Kidney (tissue), 13 donors: ENCODE measurements at regions not wholly inside any gene's neighbourhood (a gene's known extent, or its start where the extent isn't known, plus 50 kb on each side); places are given as distances from the start of the nearest gene placed in this dataset.

Experiments
- DNase-seq, 5 donors: peaks; one replicate each; pipeline ENCODE4 v3.0.0-alpha.2; 2013 to 2020
- FAIRE-seq: peaks from 2 replicates; lab custom pipeline; 2012; peaks lifted over from hg19 to GRCh38; lab: Jason Lieb, UNC
- H3K27ac ChIP-seq, 2 donors: one replicate each; pipeline ENCODE4 v1.7.0; 2013; ENCODE audit warnings: low read depth in 2 of 2, low read length in 2 of 2, inconsistent platforms in 1 of 2
- H3K27me3 ChIP-seq: one replicate; pipeline ENCODE4 v1.7.1; 2013; ENCODE audit warnings: low read length, inconsistent platforms; ENCODE audit not compliant: control insufficient read depth, insufficient read depth
- H3K36me3 ChIP-seq, 3 donors: one replicate each; pipeline versions ENCODE4 v1.7.0 to v1.7.1; 2013; ENCODE audit warnings: low read length in 3 of 3, control low read depth in 1 of 3, inconsistent platforms in 1 of 3; ENCODE audit not compliant: insufficient read depth in 3 of 3, control insufficient read depth in 2 of 3
- H3K4me1 ChIP-seq, 3 donors: one replicate each; pipeline versions ENCODE4 v1.7.0 to v1.7.1; 2013; ENCODE audit warnings: low read length in 3 of 3, inconsistent platforms in 1 of 3, low read depth in 1 of 3; ENCODE audit not compliant: control insufficient read depth in 2 of 3, insufficient read depth in 2 of 3
- H3K4me3 ChIP-seq, 3 donors: one replicate each; pipeline versions ENCODE4 v1.7.0 to v1.8.1; 2013; ENCODE audit warnings: low read length in 3 of 3, control low read depth in 1 of 3, inconsistent platforms in 1 of 3
- H3K9ac ChIP-seq, 3 donors: one replicate each; pipeline versions ENCODE4 v1.7.0 to v1.7.1; 2013; ENCODE audit warnings: low read length in 3 of 3, control low read depth in 1 of 3, inconsistent platforms in 1 of 3
- H3K9me3 ChIP-seq, 3 donors: one replicate each; pipeline versions ENCODE4 v1.7.0 to v1.7.1; 2013; ENCODE audit warnings: low read length in 3 of 3, control low read depth in 1 of 3, inconsistent platforms in 1 of 3; ENCODE audit not compliant: control insufficient read depth in 2 of 3, insufficient read depth in 1 of 3
- intact Hi-C: fragments of 100-400 bp; cut with DNase I; formaldehyde crosslinking; loops from one replicate; pipeline ENCODE4 v1.11.1; 2022
- TF ChIP-seq, protein P1 (sequence below): IDR thresholded peaks from 3 replicates; pipeline ENCODE4 v1.5.1; 2012; ENCODE audit warnings: mild to moderate bottlenecking, moderate library complexity, borderline replicate concordance; ENCODE audit not compliant: insufficient read depth; ENCODE audit errors: extremely low read depth
- donor health status: control.
- donor health status: control.
- donor health status: control.
- donor health status: control.
- donor health status: control.
- donor health status: DM: yes; HTN: yes; CAD: no.
- donor health status: Normal renal cell carcinoma (clear cell type).

DNA sequence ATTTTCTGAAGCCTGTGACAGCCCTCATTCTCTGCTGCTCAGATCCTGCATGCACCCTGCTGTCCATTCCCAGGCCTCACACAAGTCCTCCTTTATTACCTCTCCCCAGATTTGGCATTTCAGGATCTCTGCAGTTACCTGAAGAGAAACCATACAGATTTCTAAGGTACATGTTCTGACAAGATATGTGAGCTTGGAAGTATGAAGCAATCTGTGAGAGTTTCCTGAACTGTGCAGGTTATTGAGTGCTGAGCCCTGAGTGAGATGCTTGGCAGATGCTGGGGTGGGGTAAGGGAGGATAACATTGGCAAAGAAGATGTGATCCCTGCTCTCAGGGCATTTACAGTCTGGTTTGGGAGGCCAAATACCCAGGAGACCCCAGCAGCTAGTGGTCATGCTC is 91.9 kb upstream of the EPCAM start:
- intact Hi-C loops: no loop called here
- Histone ChIP-seq H3K36me3 (no peaks in the 10 kb centered on the region), H3K9me3 (no peaks in the 10 kb centered on the region), H3K4me1 (peaks cover 0 to 20% (median 9%) of the 10 kb centered on the region in 3 donors), H3K4me3 (no peak overlapping the region), H3K9ac (no peak overlapping the region), H3K27me3 (no peaks in the 10 kb centered on the region), H3K27ac (no peak overlapping the region)
- DNase-seq (no peak), FAIRE-seq (no peak)
- TF ChIP-seq, protein P1, sequence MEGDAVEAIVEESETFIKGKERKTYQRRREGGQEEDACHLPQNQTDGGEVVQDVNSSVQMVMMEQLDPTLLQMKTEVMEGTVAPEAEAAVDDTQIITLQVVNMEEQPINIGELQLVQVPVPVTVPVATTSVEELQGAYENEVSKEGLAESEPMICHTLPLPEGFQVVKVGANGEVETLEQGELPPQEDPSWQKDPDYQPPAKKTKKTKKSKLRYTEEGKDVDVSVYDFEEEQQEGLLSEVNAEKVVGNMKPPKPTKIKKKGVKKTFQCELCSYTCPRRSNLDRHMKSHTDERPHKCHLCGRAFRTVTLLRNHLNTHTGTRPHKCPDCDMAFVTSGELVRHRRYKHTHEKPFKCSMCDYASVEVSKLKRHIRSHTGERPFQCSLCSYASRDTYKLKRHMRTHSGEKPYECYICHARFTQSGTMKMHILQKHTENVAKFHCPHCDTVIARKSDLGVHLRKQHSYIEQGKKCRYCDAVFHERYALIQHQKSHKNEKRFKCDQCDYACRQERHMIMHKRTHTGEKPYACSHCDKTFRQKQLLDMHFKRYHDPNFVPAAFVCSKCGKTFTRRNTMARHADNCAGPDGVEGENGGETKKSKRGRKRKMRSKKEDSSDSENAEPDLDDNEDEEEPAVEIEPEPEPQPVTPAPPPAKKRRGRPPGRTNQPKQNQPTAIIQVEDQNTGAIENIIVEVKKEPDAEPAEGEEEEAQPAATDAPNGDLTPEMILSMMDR: no peak

DNA sequence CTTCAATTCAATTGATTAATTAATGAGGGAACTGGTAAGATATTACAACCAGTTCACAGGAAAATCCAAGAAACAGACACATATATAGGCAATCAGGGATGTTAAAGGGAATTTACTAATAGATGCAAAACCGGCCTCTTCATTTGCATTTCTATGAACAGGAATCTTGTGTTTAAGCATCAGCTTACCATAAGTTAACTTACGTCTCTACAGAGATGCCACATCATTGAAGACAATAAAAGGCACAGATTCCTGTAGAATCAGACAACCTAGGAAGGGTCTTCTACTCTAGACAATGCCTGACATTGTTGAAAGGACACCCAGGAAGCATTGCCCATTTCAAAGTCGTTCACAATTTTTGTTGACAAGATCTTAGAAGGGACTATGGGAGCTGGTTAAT is 93.0 kb upstream of the EPCAM start:
- Histone ChIP-seq H3K4me3 (no peak overlapping the region), H3K9ac (no peak overlapping the region), H3K36me3 (no peaks in the 10 kb centered on the region), H3K27ac (no peak overlapping the region), H3K27me3 (no peaks in the 10 kb centered on the region), H3K9me3 (no peaks in the 10 kb centered on the region), H3K4me1 (peaks cover 0 to 23% (median 9%) of the 10 kb centered on the region in 3 donors)
- FAIRE-seq: no peak
- intact Hi-C loops: no loop called here
- DNase-seq: no peak
- TF ChIP-seq, protein P1: no peak

DNA sequence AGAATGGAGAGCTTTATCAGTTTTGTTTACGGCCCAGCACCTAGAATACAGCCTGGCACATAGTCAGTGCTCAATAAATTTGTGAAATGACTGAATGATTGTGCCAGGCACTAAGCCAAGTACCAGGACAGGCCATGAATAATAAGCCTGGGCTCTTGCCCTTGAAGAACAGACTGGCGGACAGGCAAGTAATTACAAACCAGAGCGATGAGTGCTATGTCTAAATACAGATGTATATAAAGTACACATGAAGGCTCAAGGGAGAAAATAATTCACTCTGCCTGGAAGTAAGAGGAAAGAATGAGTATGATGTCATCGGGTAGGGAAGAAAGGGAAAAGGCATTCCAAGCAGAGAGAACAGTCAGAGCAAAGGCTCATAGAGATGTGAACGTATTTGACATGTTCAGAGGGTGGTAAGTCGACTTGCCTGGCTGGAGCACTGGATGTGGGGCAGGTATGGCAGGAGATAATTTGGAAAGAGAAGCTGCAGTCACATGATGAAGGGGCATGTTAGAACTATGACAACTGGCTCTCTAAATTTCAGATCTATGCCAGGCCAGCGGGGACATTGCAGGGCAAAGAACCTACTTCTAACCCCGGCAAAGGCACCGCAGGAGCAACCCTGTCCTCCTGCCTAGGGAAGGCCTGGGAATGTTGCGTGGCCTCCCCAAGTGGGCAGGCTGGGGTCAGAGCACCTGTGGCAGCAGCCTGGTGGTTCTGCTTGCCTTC is 94.9 kb upstream of the EPCAM start:
- no peak overlapping the region for H3K4me3 ChIP-seq
- H3K4me1 ChIP-seq: peaks cover 0 to 23% (median 13%) of the 10 kb centered on the region in 3 donors
- intact Hi-C loops: no loop called here
- no peaks in the 10 kb centered on the region for H3K9me3 ChIP-seq
- H3K9ac ChIP-seq: peak overlapping the region in 2 of 3 donors; percentile 24 to 37
- TF ChIP-seq, protein P1: no peak
- peak overlapping the region; percentile 32 to 87 for H3K27ac ChIP-seq
- FAIRE-seq: no peak
- DNase-seq: no peak
- no peaks in the 10 kb centered on the region for H3K27me3 ChIP-seq
- H3K36me3 ChIP-seq: no peaks in the 10 kb centered on the region
